ENCODE measurements at regions not wholly inside any gene's neighbourhood (a gene's known extent, or its start where the extent isn't known, plus 50 kb on each side); places are given as distances from the start of the nearest gene placed in this dataset.

GRCh38 chrX:80229626-80230025, 190.6 kb upstream of the TENT5D start:
- TF ChIP-seq CTCF (IDR thresholded peaks at IDR 0.05) = no peak
- WGBS, 2 donors = 69 to 73% methylated on average over 2 of the region's 2 CpGs
- H3K4me1 ChIP-seq = no peaks in the 10 kb centered on the region
- H3K4me3 ChIP-seq = no peak overlapping the region
- intact Hi-C loops (cut with DNase I) = no loop called here
- no peaks in the 10 kb centered on the region for H3K36me3 ChIP-seq
- no peak for DNase-seq
- no peaks in the 10 kb centered on the region for H3K27me3 ChIP-seq
- H3K27ac ChIP-seq = no peak overlapping the region
- H3K9me3 ChIP-seq = no peaks in the 10 kb centered on the region
- no peak for ATAC-seq

GRCh38 chrX:80237072-80237471, 183.2 kb upstream of the TENT5D start:
- WGBS, 2 donors = 61 to 78% methylated on average over 5 of the region's 5 CpGs
- no peak overlapping the region for H3K27ac ChIP-seq
- no peaks in the 10 kb centered on the region for H3K27me3 ChIP-seq
- no peak overlapping the region for H3K4me3 ChIP-seq
- H3K36me3 ChIP-seq = no peaks in the 10 kb centered on the region
- no peaks in the 10 kb centered on the region for H3K4me1 ChIP-seq
- DNase-seq = no peak
- ATAC-seq = no peak
- no peaks in the 10 kb centered on the region for H3K9me3 ChIP-seq
- intact Hi-C loops (cut with DNase I) = loop anchor here in 1 of 10 donors (2.0 kb wide), 1 partner anchor 48 kb away; no protein-coding TSS in a partner anchor
- peak in 2 of 9 donors; percentile 5 to 10 for TF ChIP-seq CTCF (IDR thresholded peaks at IDR 0.05)

GRCh38 chrX:80246271-80246670, 174.0 kb upstream of the TENT5D start:
- H3K27me3 ChIP-seq = peaks cover 0 to 6% (median 0%) of the 10 kb centered on the region in 7 donors
- no peaks in the 10 kb centered on the region for H3K4me1 ChIP-seq
- DNase-seq = no peak
- ATAC-seq = no peak
- no peak for TF ChIP-seq CTCF (IDR thresholded peaks at IDR 0.05)
- 23 to 25% methylated on average over 2 of the region's 2 CpGs for WGBS, 2 donors
- intact Hi-C loops (cut with DNase I) = no loop called here
- H3K27ac ChIP-seq = no peak overlapping the region
- no peak overlapping the region for H3K4me3 ChIP-seq
- no peaks in the 10 kb centered on the region for H3K9me3 ChIP-seq
- no peaks in the 10 kb centered on the region for H3K36me3 ChIP-seq

- peak in 2 of 8 donors; percentile 37 to 59 for ATAC-seq
- peaks cover 0 to 12% (median 0%) of the 10 kb centered on the region in 7 donors for H3K27me3 ChIP-seq
- 68 to 77% methylated on average over 4 of the region's 4 CpGs for WGBS, 2 donors
Measured at GRCh38 chrX:80266287-80266686, 154.0 kb upstream of the TENT5D start.

More at GRCh38 chrX:80266287-80266686, 154.0 kb upstream of the TENT5D start:
- intact Hi-C loops (cut with DNase I) = no loop called here
- Histone ChIP-seq H3K27ac (no peak overlapping the region), H3K36me3 (no peaks in the 10 kb centered on the region), H3K4me3 (no peak overlapping the region), H3K9me3 (no peaks in the 10 kb centered on the region), H3K4me1 (no peaks in the 10 kb centered on the region)
- no peak for DNase-seq
- no peak for TF ChIP-seq CTCF (IDR thresholded peaks at IDR 0.05)

All from heart right ventricle (tissue), 16 donors.